ENCODE measurements at regions not wholly inside any gene's neighbourhood (a gene's known extent, or its start where the extent isn't known, plus 50 kb on each side); places are given as distances from the start of the nearest gene placed in this dataset.

DNA sequence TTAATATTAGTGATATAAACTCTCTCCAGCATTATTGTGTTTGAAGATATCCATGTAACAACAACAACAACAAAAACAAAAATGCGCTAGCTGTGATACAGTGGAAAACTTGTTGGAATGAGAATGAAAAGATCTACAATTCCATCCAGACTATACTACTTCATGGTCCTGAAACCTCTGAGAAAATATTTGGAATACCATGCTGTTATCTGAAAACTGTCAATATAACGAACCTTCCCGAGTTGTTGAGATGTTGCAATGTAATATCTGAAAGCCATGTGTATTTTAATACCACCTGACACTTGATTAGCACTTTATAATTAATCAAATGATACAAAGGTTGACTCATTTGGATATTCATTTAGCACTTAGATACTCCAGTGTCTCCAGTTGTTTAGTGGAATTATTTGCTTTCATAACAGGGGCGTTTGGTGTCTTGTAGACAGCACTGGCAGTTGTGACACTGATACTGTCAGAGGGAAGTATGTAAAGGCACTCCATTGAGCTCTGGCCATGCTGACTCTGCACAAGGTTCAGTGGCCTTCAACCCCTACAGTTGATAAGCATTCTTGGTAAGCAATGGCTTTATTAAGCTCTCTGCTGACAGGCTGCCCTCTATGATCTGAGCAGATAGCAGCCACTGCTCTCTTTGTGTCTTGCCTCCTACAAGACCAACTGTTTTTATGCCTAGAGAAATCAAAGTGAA lies 447.1 kb upstream of the SEL1L start:
- TF ChIP-seq POLR2AphosphoS5 (IDR thresholded peaks at IDR 0.05; ENCODE audit: low read depth, low read length) (no peak), REST (IDR thresholded peaks at IDR 0.05; ENCODE audit: insufficient read depth in 1 of 2, low read depth in 2 of 2, low read length in 2 of 2) (no peak)
